ENCODE measurements at regions not wholly inside any gene's neighbourhood (a gene's known extent, or its start where the extent isn't known, plus 50 kb on each side); places are given as distances from the start of the nearest gene placed in this dataset.
"Not testable (repeated sequence)": the region's sequence is repeated elsewhere in the genome, so short reads cannot be mapped to it uniquely, and the experiment has no call there.

GRCh38 chr15:24318981-24319380, 356.6 kb upstream of the NPAP1 start:
- no peak overlapping the region for H3K4me3 ChIP-seq (ENCODE audit: low read depth, low read length)
- TF ChIP-seq CTCF (conservative IDR thresholded peaks at IDR 0.05; ENCODE audit: low read depth, low read length), result no peak
- no peak for DNase-seq (ENCODE audit: low read depth)

- not testable (repeated sequence) for H3K4me3 ChIP-seq (ENCODE audit: low read depth, low read length); DNase-seq (ENCODE audit: low read depth)
These were observed 351.5 kb upstream of the NPAP1 start for GRCh38 chr15:24324096-24324495.

- not testable (repeated sequence) for DNase-seq (ENCODE audit: low read depth); H3K4me3 ChIP-seq (ENCODE audit: low read depth, low read length)
These were observed 349.1 kb upstream of the NPAP1 start for GRCh38 chr15:24326513-24326912.

- not testable (repeated sequence) for H3K4me3 ChIP-seq (ENCODE audit: low read depth, low read length); DNase-seq (ENCODE audit: low read depth)
These were observed 343.6 kb upstream of the NPAP1 start for GRCh38 chr15:24331964-24332363.

- not testable (repeated sequence) for DNase-seq (ENCODE audit: low read depth); H3K4me3 ChIP-seq (ENCODE audit: low read depth, low read length)
These were observed 333.7 kb upstream of the NPAP1 start for GRCh38 chr15:24341876-24342275.

- not testable (repeated sequence) for DNase-seq (ENCODE audit: low read depth); H3K4me3 ChIP-seq (ENCODE audit: low read depth, low read length)
These were observed 322.8 kb upstream of the NPAP1 start for GRCh38 chr15:24352777-24353176.

- H3K4me3 ChIP-seq (ENCODE audit: low read depth, low read length); DNase-seq (ENCODE audit: low read depth): not testable (repeated sequence)
These were observed 294.5 kb upstream of the NPAP1 start for GRCh38 chr15:24381103-24381502.

- not testable (repeated sequence) for H3K4me3 ChIP-seq (ENCODE audit: low read depth, low read length); DNase-seq (ENCODE audit: low read depth)
These were observed 290.3 kb upstream of the NPAP1 start for GRCh38 chr15:24385258-24385657.

GRCh38 chr15:24394303-24394702, 281.3 kb upstream of the NPAP1 start:
- H3K4me3 ChIP-seq (ENCODE audit: low read depth, low read length), result no peak overlapping the region
- DNase-seq (ENCODE audit: low read depth), result no peak
- TF ChIP-seq CTCF (conservative IDR thresholded peaks at IDR 0.05; ENCODE audit: low read depth, low read length), result no peak

- not testable (repeated sequence) for H3K4me3 ChIP-seq (ENCODE audit: low read depth, low read length); DNase-seq (ENCODE audit: low read depth)
These were observed 262.9 kb upstream of the NPAP1 start for GRCh38 chr15:24412649-24413048.

- not testable (repeated sequence) for H3K4me3 ChIP-seq (ENCODE audit: low read depth, low read length); DNase-seq (ENCODE audit: low read depth)
These were observed 249.1 kb upstream of the NPAP1 start for GRCh38 chr15:24426286-24427054.

GRCh38 chr15:24427055-24427400, 248.5 kb upstream of the NPAP1 start:
- H3K4me3 ChIP-seq (ENCODE audit: low read depth, low read length), result not testable (repeated sequence)

GRCh38 chr15:24435075-24435820, 240.3 kb upstream of the NPAP1 start:
- DNase-seq (ENCODE audit: low read depth); H3K4me3 ChIP-seq (ENCODE audit: low read depth, low read length): not testable (repeated sequence)

More at GRCh38 chr15:24427055-24427400, 248.5 kb upstream of the NPAP1 start:
- DNase-seq (ENCODE audit: low read depth), result not testable (repeated sequence)

GRCh38 chr15:24437270-24437669, 238.3 kb upstream of the NPAP1 start:
- not testable (repeated sequence) for H3K4me3 ChIP-seq (ENCODE audit: low read depth, low read length); DNase-seq (ENCODE audit: low read depth)

- not testable (repeated sequence) for DNase-seq (ENCODE audit: low read depth); H3K4me3 ChIP-seq (ENCODE audit: low read depth, low read length)
These were observed 237.8 kb upstream of the NPAP1 start for GRCh38 chr15:24437735-24438134.

- not testable (repeated sequence) for H3K4me3 ChIP-seq (ENCODE audit: low read depth, low read length); DNase-seq (ENCODE audit: low read depth)
These were observed 198.2 kb upstream of the NPAP1 start for GRCh38 chr15:24477107-24478025.

Data from choroid plexus epithelial cell (primary cell).